ENCODE measurements at regions not wholly inside any gene's neighbourhood (a gene's known extent, or its start where the extent isn't known, plus 50 kb on each side); places are given as distances from the start of the nearest gene placed in this dataset.

- no peak for DNase-seq
Observed at GRCh38 chr10:3451516-3452172, 279.1 kb upstream of the PITRM1 start.

- no peak for DNase-seq
Observed at GRCh38 chr10:3446221-3446620, 273.6 kb upstream of the PITRM1 start.

- DNase-seq = no peak
Observed at GRCh38 chr10:3445648-3446047, 273.1 kb upstream of the PITRM1 start.

DNA sequence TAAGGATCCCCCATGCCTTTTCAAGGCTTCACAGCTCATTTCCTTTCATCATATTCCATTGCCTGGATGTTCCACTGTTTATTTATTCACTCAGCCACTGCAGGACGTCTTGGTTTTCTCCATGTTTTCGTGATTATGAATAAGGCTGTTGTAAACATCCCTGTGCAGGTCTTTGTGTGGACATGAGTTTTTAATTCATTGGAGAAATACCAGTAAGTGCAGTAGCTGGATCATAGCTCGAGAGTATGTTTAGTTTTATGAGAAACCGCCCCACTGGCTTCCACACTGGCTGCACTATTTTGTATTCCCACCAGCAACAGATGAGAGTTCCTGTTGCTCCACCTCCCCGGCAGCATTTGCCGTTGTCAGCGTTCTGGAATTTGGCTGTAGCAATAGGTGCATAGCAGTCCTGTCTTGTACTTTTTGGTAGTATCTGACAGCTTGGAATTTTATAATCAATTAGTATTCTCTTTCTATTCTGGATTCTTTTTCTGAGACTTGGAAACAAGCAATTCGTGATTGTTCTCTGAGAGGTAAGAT is 269.9 kb upstream of the PITRM1 start:
- DNase-seq = no peak

DNA sequence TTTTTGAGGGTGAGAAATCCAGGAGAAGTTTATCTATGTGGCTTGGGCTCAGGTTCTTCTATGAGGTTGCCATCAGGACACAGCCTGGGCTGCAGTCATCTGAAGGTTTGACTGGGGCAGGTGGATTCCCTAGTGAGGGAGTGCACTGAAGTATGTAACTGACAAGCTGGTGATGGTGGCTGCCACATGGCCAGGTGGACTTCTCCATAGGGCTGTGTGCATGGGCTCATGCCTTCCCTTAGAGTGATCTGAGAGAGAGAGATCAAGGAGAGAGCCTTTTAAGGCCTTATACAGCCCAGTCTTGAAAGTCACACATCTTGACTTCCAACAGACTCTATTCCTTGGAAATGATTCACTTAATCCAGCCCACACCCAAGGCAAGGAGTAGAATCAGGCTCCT is 266.6 kb upstream of the PITRM1 start:
- no peak for DNase-seq

- DNase-seq = no peak
Observed at GRCh38 chr10:3438606-3439005, 266.0 kb upstream of the PITRM1 start.

DNA sequence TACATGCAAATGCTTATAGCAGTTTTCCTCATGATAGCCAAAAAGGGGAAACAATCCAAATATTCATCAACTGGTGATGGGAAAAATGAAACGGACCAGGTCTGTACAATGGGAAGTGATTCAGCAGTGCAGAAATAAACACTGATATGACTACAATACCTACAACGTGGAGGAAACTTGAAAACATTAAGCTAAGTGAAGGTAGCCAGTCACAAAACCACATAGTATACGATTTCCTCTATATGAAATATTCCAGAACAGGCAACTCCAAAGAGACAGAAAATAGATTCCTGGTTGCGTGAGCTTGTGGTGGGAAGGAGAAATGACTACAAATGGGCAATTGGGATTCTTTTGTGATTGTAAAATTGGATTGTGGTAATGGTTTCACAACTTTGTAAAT is 263.1 kb upstream of the PITRM1 start:
- DNase-seq = no peak

GRCh38 chr10:3433988-3434387 is 261.4 kb upstream of the PITRM1 start:
- no peak for DNase-seq

DNA sequence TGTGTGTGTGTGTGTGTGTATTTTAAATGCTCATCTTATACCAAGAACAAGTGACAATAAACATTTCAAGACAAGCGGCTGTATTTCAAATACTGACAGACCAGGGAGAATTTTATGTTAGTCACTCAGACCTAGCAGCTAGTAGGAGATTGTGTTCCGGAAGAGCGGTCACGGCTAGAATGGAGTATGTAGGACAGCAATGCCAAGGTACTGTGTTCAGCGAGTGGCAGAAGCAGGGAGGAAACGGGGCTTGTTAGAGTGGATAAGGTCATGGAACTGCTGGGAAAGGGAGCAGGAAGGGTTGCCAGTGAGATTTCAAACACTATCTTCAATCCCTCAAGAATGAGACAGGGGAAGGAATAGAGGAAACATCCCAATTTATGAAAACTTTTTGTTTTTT is 260.5 kb upstream of the PITRM1 start:
- no peak for DNase-seq

GRCh38 chr10:3432081-3432825 is 259.7 kb upstream of the PITRM1 start:
- DNase-seq = no peak

GRCh38 chr10:3430501-3430900 is 257.9 kb upstream of the PITRM1 start:
- DNase-seq = no peak

- DNase-seq = no peak
Observed at GRCh38 chr10:3429676-3430075, 257.1 kb upstream of the PITRM1 start.

DNA sequence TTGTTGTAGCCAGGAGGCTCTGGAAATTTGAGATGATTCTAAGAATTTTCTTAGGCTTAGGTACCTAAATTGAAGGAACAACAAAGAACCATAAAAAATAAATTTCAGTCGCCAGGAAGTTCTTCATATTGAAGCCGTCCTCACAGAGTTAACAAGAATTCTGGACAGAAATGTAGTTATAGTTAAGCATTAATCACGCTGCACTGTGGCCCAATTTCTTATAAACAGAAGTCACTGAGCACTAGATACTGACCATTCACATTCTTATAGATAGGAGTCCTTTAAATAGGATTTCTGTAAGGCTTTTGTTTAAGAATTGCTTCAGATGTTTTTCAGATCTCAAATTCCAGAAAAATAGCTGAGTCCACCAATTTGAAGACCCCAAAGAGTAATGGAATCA is 256.2 kb upstream of the PITRM1 start:
- no peak for DNase-seq

DNA sequence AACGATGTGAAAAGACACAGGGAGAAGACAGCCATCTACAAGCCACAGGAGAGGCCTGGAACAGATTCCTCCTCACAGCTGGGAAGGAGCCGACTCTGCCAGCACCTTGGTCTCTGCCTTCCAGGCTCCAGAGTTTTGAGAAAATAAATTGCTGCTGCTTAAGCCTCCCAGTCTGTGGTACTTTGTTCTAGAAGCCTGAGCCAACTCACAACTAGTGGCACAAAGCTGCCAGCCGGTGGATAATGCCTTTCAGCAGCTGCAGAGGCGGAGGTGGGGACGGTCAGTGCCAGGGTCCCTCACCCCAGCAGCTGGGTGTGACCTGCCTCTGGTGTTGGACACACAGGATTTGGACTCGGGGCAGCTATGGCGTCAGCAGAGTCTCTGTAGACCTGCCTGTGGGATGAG is 255.4 kb upstream of the PITRM1 start:
- no peak for DNase-seq

GRCh38 chr10:3427347-3427746 is 254.8 kb upstream of the PITRM1 start:
- no peak for DNase-seq

DNA sequence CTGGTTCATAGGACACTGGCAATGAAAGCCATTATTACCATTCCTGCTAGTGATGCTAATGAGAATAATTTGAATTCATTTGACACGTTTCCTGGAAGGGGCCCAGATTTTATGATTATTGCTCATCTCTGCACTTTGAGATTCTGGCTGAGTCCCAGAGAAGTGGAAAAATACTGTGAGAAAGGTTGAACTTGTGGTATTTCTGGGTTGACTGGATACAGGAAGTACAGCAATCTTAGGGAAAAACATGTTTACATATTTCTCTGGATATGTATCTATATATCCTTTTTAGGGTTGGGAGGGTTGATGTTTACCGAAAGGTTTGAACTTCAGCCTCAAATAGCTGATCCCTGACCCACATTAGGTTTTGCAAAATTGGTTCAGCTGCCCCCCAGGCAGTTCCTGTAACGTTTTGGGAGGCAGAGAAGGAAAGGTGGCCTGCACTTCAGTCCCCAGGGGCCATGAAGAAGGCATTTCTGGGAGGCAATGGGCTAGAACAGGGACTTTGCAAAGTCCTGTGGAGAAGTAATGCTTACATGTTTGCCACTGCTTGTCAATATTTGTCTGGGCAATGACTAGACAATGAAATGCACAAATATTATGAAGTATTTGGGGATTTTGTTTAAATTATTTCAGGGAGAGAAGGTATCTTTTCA is 253.7 kb upstream of the PITRM1 start:
- DNase-seq = no peak

GRCh38 chr10:3425716-3426115 is 253.1 kb upstream of the PITRM1 start:
- DNase-seq = no peak

DNA sequence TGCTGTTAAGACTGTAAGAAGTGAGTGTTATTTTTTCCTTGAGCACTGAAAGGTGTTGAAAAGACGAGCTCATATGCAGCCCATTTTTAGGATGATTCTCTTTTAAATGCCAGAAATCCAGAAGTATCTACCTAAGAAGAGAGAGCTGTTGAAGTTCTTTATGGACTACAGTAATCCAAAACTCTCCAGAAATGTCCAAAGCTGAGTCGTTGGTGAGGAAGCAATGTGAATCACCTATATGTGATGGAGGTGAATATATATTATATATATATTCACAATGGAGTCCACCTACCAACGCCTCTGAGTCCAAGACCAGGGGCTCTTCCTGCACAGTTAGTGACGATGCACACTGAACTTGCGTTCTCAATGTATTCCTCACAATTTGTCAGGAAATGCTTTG is 252.7 kb upstream of the PITRM1 start:
- DNase-seq = no peak

- DNase-seq = no peak
Observed at GRCh38 chr10:3424111-3424851, 251.7 kb upstream of the PITRM1 start.

- no peak for DNase-seq
Observed at GRCh38 chr10:3423384-3423783, 250.8 kb upstream of the PITRM1 start.

DNA sequence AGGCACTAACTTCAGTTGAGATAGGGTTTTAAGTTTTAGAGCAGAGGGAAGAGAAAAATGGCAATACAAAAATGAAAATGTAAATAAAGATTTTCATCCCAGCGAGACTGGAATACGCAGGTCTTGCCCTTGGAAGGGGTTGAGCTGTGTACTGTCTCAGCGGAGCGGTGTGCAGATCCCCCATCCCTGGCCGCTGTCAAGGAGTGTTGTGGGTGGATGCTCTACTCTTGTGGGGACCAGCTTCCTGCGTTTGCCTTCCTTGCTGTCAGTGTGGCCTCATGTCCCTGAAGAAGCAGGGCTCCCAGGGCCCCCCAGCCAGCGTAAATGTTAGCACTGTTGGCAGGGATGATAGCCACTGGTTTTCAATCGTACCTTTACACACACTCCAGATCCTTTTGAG is 249.7 kb upstream of the PITRM1 start:
- DNase-seq = no peak

- DNase-seq = peak; percentile 19
Observed at GRCh38 chr10:3421537-3422257, 249.1 kb upstream of the PITRM1 start.

Data from CD4-positive, alpha-beta T cell treated with Interleukin-10 for 1 hour (primary cell).